Globus pallidus (tissue), 1 donor: ENCODE measurements at regions not wholly inside any gene's neighbourhood (a gene's known extent, or its start where the extent isn't known, plus 50 kb on each side); places are given as distances from the start of the nearest gene placed in this dataset.
"Not testable (repeated sequence)": the region's sequence is repeated elsewhere in the genome, so short reads cannot be mapped to it uniquely, and the experiment has no call there.

ENCODE experiments used
- DNase-seq: peaks from one replicate; pipeline ENCODE4 v3.0.0-alpha.2; 2015; ENCODE audit warnings: low spot score

DNA sequence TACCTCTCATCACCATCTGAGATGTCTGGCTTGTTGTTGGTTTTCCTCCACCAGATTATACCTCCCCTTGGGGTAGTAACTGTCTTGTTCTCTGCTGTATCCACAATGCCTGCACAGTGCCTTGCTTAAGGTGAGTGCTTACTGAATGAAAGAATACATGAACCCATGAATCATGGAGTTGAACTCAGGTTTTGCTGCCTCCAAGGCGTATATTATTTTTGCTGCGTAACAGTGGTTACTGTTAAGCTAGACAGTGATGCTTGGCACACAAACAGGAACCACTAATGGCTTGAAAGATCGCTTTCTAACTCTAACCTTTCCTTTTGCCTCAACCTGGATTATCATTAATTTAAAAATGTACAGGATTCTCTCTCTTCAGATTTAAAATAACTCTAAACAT lies 695.8 kb downstream of the TOX3 start:
- DNase-seq, result no peak

GRCh38 chr16:51849715-51850114 lies 697.2 kb downstream of the TOX3 start:
- no peak for DNase-seq

- DNase-seq, result no peak
Observed at GRCh38 chr16:51845586-51846305, 694.7 kb upstream of the SALL1 start.

DNA sequence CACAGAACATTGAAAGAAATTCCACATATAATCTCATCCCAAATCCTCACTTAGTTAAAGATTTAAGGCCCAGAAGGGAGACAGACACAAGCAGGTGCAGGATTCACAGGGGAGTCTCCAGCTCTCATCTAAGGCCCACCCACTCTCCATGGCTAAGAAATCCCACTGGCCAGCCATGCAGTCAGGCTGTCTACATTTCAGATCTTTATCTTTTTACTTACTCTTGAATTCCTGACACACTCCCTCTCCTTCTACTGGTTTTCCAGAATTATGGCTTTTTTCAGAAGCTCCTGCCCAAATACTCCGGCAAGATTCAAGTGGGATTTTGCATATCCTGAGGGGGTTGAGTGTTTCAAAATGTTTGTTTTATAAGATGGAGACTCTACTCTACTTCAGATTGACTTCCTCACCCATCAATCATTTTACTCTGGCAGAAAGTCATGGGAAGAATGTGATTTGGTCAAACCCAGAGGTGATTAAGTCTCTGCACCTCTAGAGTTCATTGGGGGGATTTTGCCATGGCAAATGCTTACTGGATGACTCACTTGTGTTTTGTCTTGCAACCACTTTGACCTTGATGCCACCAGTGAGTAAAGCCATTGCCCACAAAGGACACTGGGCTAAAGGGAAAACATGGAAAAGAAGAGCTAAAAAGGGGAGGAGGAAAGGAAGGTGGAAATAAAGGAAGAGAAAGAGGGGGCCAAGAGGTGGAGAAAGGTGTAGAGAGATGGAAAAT lies 688.8 kb upstream of the SALL1 start:
- no peak for DNase-seq

DNA sequence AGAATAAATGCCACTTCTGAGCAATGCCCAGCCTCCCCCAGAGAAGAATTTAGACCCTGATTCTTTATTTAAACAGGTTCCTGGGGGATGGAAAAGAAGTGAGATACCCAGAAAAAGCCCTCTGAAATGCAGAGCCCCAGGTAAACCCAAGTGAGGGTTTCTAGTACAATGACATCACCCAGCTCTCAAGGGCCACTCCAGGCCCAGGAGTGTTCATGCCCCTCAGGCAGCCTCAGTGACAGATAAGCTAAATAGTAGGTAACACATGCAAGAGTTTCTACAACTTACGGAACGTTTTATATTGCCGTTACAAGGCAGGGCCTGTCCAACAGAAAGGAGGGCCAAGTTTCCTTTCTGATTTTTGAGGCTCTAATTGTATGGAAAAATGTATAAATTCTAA lies 683.7 kb upstream of the SALL1 start:
- DNase-seq, result no peak

DNA sequence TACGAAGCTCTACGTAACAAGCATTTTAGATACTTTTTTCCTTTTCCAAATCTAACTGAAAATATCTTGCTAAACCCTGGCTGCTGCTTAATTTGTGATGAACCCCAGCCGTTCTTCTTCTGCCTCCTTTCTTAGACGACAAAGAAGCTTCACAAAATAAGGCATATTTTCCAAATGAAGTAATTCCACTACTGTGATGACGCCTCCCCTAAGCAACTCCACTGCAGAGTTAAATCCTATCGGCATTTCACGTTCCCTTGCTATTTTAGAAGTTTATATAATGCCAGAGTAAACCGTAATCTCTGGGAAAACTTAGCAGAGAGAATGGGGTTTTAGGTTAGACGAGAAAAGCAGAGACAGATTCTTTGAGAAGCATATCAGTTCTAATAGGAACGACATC lies 683.1 kb upstream of the SALL1 start:
- no peak for DNase-seq

- DNase-seq, result no peak
Observed at GRCh38 chr16:51831595-51832367, 680.7 kb upstream of the SALL1 start.

DNA sequence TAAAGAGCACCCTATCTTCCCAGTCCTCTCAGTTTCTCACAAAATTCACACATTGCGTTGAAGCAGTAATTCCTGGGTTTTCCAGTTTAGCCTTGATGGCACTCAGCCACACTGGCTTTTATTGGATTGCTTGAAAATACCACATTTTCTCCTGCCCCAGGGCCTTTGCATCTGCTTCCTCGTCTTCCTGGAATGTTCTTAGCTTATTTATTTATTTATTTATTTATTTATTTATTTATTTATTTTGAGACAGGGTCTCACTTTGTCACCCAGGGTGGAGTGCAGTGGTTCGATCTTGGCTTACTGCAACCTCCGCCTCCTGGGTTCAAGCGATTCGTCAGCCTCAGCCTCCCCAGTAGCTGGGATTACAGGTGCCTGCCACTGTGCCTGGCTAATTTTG lies 680.0 kb upstream of the SALL1 start:
- not testable (repeated sequence) for DNase-seq

- DNase-seq, result no peak
Observed at GRCh38 chr16:51825779-51826178, 674.7 kb upstream of the SALL1 start.

GRCh38 chr16:51822471-51822870 lies 671.4 kb upstream of the SALL1 start:
- DNase-seq, result no peak

DNA sequence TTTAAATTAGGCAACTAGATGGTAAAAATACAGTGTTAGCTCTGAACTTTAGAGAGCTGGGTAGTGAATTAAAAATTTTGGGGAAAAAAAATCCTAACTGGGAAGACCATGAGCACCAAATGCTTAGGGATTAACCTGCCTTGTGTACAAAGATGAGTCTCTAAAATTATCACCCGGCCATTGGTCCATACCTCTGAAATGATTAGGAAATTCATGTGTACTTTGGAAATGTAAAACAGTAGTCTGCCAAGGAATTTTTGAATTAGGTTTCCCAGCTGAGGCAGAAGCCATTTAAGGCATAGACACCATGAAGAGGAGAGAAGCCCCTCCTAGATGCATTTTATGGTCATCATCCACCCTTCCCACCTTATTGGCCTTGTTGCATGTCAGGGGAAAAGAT lies 670.5 kb upstream of the SALL1 start:
- no peak for DNase-seq

- DNase-seq, result peak; percentile 29
Observed at GRCh38 chr16:51820176-51820575, 669.1 kb upstream of the SALL1 start.

DNA sequence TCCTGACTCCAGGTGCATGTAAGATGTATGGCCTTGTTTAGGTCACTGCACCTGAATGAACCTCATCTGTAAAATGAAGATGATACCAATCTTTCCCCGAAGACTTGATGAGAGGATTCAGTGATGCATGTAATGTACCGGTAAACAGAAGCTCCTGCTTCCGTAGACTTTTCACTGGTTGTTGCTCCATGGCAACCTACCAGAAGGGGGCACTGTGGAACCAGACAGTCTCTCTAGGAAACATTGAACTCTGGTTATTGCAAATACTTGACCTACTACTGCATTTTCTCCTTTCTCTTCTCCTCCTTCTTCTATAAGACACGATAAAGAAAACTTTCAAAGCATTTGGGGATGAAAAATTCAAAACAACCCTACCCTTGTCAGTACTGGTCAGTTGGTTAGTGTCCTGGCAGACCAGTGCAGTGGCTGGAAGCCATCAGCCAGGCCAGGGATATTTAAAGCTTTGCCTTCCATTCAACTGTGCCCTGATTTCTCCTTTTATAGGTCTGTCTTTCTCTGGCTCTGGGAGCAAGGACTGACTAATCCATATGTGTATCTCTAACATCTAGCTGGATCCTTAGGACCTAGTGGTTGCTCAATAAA lies 667.4 kb upstream of the SALL1 start:
- DNase-seq, result peak; percentile 45

DNA sequence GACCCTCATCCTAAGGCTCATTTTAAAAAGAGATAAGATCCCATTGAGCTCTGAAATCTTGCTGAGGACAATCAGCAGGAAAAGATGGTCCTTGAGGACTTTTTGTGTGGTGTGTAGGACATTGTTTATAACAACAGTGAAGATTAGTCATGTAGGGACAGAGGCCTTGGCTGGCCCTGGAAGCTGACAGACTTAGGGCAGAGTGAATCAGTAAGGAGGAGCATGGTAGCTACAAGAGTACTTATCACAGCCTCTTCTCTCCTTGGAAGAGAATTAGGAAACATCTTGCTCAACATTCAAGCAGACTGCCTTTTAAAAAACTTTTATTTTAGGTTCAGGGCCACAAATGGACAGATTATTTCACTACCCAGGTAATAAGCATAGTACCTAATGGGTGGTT lies 665.9 kb upstream of the SALL1 start:
- DNase-seq, result no peak

- no peak for DNase-seq
Observed at GRCh38 chr16:51815523-51815922, 664.5 kb upstream of the SALL1 start.

GRCh38 chr16:51814617-51815016 lies 663.5 kb upstream of the SALL1 start:
- DNase-seq, result no peak

GRCh38 chr16:51813609-51814008 lies 662.5 kb upstream of the SALL1 start:
- DNase-seq, result no peak

- DNase-seq, result no peak
Observed at GRCh38 chr16:51812945-51813344, 661.9 kb upstream of the SALL1 start.

DNA sequence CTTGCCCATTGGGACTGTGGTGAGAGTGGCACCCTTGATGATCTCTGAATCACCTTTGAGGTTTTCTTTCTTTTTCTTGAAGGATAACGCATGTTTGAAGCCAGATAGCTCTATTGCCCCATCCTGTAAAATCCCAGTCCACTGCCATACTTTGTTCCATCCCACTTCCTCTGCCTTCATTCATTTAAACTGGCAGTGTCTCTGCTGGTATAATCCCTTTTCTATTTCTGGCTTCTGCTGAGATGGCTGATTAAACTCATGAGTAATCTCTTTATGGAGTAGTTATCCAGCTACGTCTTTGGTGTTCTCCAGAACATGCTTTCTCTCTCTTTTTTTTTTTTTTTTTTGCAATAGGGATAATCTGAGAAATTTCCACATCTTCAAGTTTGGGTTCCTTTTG lies 656.5 kb upstream of the SALL1 start:
- DNase-seq, result no peak

GRCh38 chr16:51801635-51802034 lies 650.6 kb upstream of the SALL1 start:
- no peak for DNase-seq

- DNase-seq, result no peak
Observed at GRCh38 chr16:51797669-51798259, 646.7 kb upstream of the SALL1 start.

- no peak for DNase-seq
Observed at GRCh38 chr16:51779240-51779639, 628.2 kb upstream of the SALL1 start.
